Neural crest cell (in vitro differentiated cells): ENCODE measurements at regions not wholly inside any gene's neighbourhood (a gene's known extent, or its start where the extent isn't known, plus 50 kb on each side); places are given as distances from the start of the nearest gene placed in this dataset.

Experiments used
- DNase-seq: peaks from one replicate; pipeline ENCODE4 v3.0.0; 2021; ENCODE audit warnings: low read depth, mixed read lengths, low spot score
- H3K27ac Mint-ChIP-seq: one replicate; pipeline ENCODE4 v1.8.0; 2021; ENCODE audit warnings: mild to moderate bottlenecking, mixed read lengths; ENCODE audit not compliant: unreplicated experiment
- H3K27me3 Mint-ChIP-seq: 2 replicates; pipeline ENCODE4 v1.8.0; 2021; ENCODE audit warnings: low read depth, mild to moderate bottlenecking, mixed read lengths
- H3K36me3 Mint-ChIP-seq: 2 replicates; pipeline ENCODE4 v1.8.0; 2021; ENCODE audit warnings: low read depth, mild to moderate bottlenecking, mixed read lengths
- H3K4me1 Mint-ChIP-seq: 2 replicates; pipeline ENCODE4 v1.8.0; 2021; ENCODE audit warnings: mixed read lengths
- H3K4me3 Mint-ChIP-seq: one replicate; pipeline ENCODE4 v1.8.0; 2021; ENCODE audit warnings: mild to moderate bottlenecking, mixed read lengths
- H3K9me3 Mint-ChIP-seq: 2 replicates; pipeline ENCODE4 v1.8.0; 2021; ENCODE audit warnings: mixed read lengths
- CTCF ChIP-seq: fragments of 200-600 bp; sonication (generic); conservative IDR thresholded peaks from 2 replicates; pipeline ENCODE4 v1.5.0; 2021; ENCODE audit warnings: antibody characterized with exemption, mild to moderate bottlenecking

DNA sequence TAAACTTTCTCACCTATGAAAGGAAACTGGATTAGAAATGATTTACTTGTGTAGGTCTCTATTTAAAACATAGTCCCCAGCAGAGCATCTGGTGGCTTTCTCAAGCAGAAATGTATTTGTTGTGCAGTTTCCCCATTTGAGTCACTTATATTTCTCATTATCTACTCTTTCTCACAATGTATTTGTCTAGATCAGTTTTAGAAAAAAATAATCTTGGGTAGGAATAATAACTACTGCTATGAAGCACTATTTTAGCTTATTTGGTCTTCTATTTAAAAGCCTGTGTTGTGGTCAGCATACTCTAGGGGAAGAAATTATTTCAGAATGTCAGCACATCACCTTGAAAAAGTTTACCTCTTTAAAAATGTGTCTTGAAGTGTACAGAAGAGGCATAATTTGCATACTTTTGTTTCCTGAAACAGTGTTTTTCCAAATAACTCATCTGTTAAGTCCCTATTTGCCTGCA is 60.9 kb upstream of the PRL start:
- no peak for TF ChIP-seq CTCF
- H3K4me1 Mint-ChIP-seq, result peaks cover 10% of the 10 kb centered on the region
- no peak overlapping the region for H3K27ac Mint-ChIP-seq
- H3K36me3 Mint-ChIP-seq, result peaks cover 7% of the 10 kb centered on the region
- peaks cover 3% of the 10 kb centered on the region for H3K9me3 Mint-ChIP-seq
- no peaks in the 10 kb centered on the region for H3K27me3 Mint-ChIP-seq
- DNase-seq, result no peak
- H3K4me3 Mint-ChIP-seq, result no peak overlapping the region

GRCh38 chr6:22361576-22361975 is 64.7 kb upstream of the PRL start:
- Mint-ChIP-seq H3K36me3 (peaks cover 5% of the 10 kb centered on the region), H3K4me1 (peaks cover 24% of the 10 kb centered on the region), H3K9me3 (no peaks in the 10 kb centered on the region), H3K4me3 (no peak overlapping the region), H3K27ac (no peak overlapping the region), H3K27me3 (no peaks in the 10 kb centered on the region)
- no peak for DNase-seq
- no peak for TF ChIP-seq CTCF

DNA sequence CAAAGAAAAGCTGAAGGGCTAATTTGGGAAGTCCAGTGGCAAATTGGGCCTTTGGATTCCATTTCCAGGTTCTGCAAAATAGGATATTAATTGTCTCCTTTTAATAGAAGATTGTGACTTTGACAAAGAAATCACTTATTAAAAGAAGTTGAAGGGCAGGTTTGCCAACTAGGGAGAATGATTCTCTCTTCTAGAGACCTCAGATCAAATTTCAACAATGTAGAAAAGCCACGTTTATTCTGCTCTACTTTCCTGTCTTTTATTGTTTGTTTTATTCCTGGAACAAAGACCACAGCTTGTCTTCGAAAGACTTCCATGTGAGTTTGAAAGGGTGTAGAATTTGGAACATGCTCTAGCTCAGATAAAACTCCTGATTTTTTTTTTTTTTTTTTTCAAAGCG is 65.5 kb upstream of the PRL start:
- no peak for TF ChIP-seq CTCF
- no peaks in the 10 kb centered on the region for H3K27me3 Mint-ChIP-seq
- peaks cover 24% of the 10 kb centered on the region for H3K4me1 Mint-ChIP-seq
- DNase-seq, result no peak
- no peaks in the 10 kb centered on the region for H3K9me3 Mint-ChIP-seq
- H3K4me3 Mint-ChIP-seq, result no peak overlapping the region
- peaks cover 5% of the 10 kb centered on the region for H3K36me3 Mint-ChIP-seq
- H3K27ac Mint-ChIP-seq, result peak overlapping the region; percentile 94

- no peak overlapping the region for H3K4me3 Mint-ChIP-seq
- H3K36me3 Mint-ChIP-seq, result peaks cover 5% of the 10 kb centered on the region
- H3K27ac Mint-ChIP-seq, result no peak overlapping the region
Observed at GRCh38 chr6:22363166-22363713, 66.4 kb upstream of the PRL start.

GRCh38 chr6:22363714-22364239 is 66.9 kb upstream of the PRL start:
- DNase-seq, result no peak
- Mint-ChIP-seq H3K9me3 (no peaks in the 10 kb centered on the region), H3K4me1 (peaks cover 24% of the 10 kb centered on the region), H3K4me3 (no peak overlapping the region), H3K36me3 (peaks cover 5% of the 10 kb centered on the region), H3K27me3 (no peaks in the 10 kb centered on the region), H3K27ac (no peak overlapping the region)
- no peak for TF ChIP-seq CTCF

More at GRCh38 chr6:22363166-22363713, 66.4 kb upstream of the PRL start:
- H3K27me3 Mint-ChIP-seq, result no peaks in the 10 kb centered on the region
- no peak for TF ChIP-seq CTCF
- H3K4me1 Mint-ChIP-seq, result peaks cover 24% of the 10 kb centered on the region
- no peak for DNase-seq
- no peaks in the 10 kb centered on the region for H3K9me3 Mint-ChIP-seq
